Myocyte (in vitro differentiated cells): ENCODE measurements at regions not wholly inside any gene's neighbourhood (a gene's known extent, or its start where the extent isn't known, plus 50 kb on each side); places are given as distances from the start of the nearest gene placed in this dataset.

ENCODE experiments used
- DNase-seq: peaks from one replicate; pipeline ENCODE4 v3.0.0-alpha.2; 2012; ENCODE audit warnings: low read depth

DNA sequence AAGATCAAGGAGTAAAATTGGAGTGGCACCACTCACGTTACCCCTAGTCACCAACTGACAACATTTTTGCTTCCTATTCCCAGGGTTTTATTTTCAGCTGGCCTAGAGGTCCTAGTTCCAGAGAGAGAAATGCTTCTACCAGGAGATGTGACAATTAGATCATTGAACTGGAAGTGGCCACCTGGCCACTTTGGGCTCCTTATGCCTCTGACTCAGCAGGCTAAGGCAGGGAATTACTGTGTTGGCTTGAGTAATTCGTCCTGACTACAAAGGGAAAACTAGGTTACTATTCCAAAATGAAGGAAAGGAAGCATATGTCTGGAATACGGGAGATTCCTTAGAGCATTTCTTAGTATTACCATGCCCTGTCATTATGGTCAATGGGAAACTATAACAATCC is 831.6 kb upstream of the NDST4 start:
- DNase-seq: no peak

DNA sequence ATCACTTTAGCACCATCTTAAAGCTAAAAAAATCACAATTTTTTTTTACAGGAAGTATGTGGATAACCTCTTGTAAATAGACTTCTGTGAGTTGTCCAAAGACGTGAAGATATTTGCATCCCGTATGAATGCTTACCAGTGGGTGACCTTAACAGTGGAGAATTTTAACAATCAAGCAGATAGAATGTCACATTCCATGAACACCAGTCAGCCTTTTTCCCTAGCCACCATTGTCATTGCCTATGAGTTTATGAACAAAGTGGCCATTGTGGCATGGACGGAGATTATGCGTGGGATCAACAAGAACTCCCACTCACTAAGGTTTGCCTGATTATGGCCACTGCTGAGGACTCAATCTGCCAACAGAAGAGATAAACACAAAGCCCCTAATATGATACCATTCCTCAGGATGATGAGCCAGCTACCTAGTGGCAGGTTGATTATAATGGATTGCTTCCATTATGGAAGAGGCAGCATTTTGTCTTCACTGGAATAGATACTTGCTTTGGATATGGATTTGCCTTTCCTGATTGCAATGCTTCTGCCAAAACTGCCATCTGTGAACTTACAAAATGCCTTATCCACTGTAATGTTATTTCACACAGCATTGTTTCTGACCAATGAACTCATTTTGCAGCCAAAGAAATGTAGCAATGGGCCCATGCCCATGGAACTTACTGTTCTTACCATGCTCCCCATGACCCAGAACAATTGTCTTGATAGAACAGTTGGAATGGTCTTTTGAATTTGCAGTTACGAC is 830.9 kb upstream of the NDST4 start:
- DNase-seq: no peak

DNA sequence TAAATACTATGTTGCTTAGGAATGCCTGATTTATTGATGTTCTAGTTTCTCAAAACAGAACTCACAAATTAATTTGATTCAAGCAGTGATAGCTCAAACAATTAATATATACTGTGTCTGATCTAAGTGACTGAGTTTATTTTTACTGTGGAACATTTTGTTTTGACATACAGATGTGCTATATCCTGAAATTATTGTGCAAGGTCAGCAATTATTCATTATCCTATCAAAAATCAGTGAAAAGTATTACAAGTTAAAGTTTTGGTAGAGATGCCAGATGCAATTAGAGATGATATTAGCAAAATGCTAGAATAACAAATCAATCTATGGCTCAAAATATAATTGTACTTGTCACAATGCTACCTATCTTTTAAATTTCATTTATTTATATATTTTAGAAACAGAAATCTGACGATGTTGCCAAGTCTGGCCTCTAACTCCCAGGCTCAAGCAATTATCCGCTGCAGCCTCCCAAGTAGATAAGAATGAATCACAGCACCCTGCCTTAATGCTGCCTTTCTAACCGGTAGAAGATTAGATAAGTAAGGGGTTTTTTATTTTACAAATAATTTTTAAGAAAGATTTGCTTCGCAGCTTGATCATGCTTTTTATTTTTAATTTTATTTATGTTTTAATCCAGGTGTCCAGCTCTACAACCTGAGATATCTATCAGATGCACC is 825.5 kb upstream of the NDST4 start:
- DNase-seq: no peak

DNA sequence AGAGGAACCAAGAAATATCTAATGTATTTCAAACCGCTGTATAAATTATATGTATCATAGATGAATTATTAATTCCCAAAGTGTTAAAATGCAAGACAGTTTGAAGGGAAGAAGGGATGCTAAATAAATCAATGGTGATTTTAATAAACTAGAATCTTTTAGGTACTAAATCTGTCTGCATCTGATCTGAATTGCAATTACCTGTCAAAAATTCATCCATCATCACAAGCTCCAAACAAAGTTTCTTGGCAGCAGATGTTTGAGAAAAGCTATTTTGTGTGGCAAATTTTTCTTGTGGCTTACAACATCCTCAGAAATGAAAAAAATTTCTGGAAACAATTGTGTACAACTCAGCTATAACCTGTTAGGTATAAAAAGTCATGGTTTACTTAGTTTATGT is 816.0 kb upstream of the NDST4 start:
- DNase-seq: no peak

DNA sequence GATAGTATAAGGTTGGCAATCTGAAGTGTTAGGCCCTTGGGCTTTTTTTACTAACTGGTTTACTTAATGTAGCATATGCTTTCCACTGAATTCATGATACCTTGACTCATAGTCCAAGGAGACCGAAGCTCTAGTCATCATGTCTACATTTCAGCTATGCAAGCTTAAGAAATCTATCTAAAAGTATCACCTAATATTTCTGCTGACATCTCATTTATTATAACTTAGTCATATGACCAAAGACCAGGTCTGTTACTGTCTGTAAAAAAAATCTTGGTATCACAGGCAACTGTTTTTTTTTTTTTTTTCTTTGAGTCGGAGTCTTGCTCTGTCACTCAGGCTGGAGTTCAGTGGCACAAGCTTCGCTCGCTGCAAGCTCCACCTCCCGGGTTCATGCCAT is 814.0 kb upstream of the NDST4 start:
- no peak for DNase-seq

DNA sequence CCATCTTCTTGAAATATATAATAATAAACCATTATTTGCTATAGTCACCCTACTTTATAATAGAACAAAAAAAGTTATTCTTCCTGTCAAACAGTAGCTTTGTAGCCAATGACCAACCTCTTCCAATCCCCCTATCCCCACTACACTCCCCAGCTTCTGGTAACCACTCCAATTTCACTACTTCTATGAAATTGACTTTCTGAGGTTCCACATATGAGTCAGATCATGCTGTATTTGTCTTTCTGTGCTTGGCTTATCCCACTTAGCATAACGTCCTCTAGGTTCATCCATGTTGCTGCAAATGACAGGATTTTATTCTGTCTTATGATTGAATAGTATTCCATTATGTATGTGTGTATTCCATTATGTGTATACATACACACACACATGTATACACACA is 809.7 kb upstream of the NDST4 start:
- no peak for DNase-seq

DNA sequence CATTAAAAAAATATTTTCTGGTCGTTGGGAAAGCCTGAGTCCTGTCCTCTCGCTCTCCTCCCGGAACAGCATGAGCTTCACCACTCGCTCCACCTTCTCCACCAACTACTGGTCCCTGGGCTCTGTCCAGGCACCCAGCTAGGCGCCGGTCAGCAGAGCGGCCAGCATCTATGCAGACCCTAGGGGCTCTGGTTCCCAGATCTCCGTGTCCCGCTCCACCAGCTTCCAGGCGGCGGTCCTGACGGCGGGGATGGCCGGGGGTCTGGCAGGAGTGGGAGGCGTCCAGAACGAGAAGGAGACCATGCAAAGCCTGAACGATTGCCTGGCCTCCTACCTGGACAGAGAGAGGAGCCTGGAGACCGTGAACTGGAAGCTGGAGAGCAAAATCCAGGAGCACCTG is 807.2 kb upstream of the NDST4 start:
- no peak for DNase-seq

DNA sequence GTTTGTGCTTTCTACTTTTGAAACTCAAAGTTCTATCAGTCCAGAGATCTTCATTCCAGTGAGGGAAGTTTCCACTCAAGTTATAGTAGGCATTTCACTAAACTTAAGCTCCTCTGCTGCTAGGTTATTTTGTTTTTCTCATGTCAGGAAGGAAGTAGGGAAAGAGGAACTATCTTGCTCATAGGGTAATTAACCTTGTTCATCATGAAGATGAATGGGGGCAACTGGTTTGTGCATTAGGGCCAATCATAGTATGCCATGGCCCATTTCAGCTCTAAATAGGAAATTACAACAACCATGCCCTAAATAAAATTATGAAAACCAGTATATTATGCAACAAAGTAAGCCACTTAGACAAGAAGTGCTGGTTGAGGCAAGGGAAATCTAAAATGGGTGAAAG is 804.7 kb upstream of the NDST4 start:
- no peak for DNase-seq

DNA sequence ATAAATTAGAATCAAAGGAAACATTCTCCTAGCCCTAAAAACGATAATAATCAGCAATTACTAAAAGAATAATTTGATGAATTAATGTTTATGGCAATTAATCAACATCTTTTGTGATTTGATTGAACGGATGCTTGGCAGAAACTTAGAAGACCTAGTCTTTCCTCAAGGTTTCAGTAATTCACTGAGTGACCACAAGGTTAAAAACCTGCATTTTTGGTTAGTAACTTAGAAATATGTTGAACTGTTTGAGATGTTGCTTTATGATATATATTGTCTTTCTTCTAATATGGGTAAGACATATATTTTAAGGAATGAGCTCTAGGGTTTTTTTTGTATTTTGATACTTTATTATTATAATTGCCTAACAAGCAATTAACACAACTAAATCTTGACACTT is 793.0 kb upstream of the NDST4 start:
- DNase-seq: no peak

DNA sequence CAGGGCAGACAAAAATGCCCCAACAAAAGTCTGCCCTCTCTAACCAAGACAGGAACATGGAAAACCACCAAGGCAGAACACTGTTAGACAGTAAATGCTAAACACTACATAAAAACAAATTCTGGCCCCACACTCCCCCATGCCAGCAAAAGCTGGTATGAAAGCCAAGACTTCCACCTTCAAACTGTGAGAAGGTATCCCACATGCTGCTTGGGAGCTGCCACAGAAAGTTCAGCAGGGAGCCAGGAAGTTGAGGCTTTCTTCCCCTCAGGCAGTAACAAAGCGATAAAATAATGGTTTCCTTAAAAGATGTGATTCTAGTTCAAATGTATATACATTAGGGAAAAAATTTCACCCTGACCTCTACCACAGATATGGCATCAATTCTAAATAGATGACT is 770.4 kb upstream of the NDST4 start:
- DNase-seq: no peak

DNA sequence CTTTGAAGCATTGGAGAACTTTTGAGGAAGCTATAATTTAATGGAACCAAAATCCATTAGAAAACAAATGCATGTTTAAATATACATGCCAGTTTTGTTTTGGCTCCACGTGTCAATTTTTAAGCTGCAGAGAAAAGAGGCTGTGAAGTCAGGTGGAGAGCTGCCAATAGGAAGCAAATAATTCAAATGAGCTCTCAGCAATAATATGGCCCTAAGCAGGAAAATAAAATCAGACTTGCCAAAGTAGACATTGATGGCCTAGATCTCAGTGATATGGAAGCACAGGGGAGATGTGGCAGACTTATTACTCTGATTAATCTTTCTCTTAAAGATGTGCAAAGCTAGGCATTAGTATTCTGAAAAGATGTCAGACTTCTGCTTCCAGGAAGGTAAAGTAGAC is 769.8 kb upstream of the NDST4 start:
- no peak for DNase-seq

DNA sequence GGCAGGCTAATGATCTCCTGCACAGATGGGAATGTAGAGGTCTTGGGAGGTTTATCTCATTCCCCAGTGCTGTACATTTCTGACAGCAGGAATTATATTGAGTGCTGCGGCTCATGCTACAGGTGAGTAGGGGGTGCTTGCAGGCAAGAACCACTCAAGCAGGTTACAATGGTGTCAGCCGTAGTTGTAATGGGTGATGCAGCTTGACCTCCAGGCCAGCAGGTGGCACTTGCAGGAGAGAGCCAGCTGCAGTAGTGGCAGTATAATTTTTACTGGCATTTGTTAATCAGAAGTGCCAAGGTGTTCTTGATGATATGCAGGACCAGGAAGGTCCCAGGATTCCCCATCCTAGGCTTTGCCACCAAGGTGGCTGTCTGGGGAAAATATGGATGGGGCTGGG is 759.6 kb upstream of the NDST4 start:
- no peak for DNase-seq

DNA sequence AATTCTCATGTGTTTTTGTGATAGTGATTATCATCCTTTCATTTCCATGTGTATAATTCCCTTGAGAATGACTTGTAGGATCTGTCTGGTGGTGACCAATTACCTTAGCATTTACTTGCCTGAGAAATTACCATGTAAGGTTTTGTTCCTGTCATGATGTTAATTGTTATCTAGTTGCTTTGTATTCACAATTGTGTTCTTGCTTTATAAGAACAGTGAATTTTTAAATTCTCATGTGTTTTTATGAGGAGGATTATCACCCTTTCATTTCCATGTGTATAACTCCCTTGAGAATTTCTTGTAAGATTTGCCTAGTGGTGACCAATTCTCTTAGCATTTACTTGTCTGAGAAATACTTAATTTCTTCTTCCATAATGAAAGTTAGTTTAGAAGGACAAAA is 758.2 kb upstream of the NDST4 start:
- DNase-seq: no peak

DNA sequence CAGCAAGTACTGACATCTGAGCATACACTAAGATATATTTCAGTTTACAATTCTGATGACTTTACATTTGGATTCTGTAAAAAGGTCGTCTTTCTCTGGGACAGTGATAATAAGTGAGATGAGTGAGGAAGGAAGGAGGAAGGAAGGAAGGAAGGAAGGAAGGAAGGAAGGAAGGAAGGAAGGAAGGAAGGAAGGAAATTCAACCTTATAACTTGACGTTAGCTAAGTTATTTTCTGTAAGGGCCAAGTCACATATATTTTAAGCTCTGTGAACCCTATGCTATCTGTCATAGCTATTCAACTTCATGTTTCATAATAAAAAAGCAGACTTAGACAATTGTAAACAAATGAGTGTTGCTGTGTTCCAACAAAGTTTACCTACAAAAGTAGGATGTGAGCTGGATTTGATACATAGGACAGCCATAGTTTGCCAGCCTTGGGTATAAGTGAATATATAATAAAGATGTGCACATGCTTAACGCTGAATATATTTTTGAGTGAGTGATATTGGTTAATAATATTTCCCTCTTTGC is 753.0 kb upstream of the NDST4 start:
- DNase-seq: no peak

DNA sequence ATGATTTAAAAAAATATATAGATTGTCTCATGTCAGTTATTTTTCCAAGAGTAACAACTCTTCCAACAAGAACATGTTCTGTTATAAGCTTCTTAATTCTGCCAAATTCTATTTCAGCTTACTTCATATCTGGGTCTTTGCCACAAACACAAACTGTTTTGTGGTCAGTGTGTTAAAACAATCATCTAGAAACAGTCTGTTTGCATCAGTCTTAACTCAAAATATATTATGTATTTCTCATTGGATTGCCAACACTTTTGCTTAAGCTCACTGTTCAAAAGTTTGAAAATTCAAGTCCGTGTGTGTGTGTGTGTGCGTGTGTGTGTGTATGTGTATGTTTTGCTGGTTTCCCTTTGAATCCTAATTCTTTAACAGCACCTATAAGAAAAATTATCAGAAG is 752.3 kb upstream of the NDST4 start:
- DNase-seq: no peak

DNA sequence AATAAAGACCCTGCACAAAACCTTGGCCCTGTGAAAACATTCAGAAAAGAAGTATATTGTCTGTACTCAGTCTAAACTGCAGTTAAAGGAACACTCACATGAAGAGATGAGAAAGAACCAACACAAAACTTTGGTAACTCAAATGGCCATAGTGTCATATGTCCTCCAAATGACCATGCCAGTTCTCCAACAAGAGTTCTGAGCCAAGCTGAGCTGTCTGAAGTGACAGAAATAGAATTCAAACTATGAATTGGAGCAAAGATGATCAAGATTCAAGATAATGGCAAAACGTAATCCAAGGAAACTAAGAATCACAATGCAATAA is 739.3 kb upstream of the NDST4 start:
- no peak for DNase-seq

DNA sequence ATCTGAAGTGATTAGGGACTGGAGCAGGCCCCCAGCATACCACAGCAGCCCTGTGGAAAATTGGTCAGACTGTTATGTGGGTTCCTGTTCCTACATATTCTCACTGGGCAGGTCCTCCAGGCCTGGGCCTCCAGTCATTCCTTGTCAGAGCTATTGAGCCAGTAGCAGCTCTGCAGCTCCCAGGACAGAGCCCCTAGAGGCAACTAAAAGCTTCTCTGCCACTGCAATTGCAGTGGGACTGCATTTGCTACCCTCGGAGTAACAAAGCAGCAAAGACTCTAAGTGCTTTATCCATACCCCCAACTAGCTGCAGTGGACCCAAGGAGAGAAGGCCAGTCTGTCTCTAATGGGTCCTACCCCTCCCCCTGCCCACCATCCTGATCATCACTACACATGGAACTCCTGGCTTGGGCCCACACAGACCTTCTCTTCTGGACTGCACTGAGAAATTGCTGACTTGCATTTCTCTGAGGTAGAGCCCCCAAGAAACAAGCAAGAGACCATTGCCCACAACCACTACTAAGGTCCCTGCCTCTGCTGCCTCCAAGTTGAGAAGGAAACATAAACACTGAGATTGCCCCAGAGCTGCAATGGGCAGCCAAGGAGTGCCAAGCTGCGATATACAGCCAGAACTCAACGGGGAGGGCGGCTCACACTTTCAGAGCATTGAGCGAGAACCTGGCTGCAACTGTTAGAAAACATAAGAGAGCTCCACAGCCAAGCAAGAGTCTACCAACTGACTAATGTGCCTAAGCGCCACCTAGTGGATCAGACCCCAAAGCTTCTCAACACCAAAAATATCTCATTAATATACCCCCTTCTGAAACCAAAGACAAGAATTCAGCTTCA is 738.7 kb upstream of the NDST4 start:
- peak; percentile 15 for DNase-seq

DNA sequence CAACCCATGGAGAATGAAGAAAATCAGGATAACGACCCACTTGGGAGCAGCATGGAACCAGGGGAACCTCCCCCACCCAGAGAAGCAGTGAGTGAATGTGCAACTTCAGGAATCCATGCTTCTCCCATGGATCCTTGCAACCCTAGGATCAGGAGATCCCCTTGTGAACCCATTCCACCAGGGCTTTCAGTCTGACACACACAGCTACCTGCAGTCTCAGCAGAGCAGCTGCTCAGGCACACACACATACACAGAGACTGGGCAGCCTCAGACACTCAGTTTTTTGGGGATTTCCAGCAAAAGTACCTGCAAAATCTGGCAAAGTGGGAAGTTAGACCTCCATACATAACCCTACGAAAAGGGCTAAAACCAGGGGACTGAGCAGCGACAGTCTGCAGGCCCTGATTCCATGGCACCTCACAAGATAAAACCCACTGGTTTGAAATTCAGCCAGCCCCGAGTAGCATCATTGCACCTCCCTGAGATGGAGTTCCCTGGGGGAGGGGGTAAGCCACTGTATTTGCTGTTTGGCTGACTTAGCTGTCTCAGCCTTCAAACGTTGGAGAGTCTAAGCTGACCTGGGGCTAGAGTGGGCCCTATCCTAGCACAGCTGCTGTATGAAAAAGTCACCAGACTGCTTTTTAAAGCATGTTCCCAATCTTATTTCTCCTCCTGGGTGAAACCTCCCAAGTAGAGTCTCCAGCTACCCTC is 737.5 kb upstream of the NDST4 start:
- DNase-seq: no peak

DNA sequence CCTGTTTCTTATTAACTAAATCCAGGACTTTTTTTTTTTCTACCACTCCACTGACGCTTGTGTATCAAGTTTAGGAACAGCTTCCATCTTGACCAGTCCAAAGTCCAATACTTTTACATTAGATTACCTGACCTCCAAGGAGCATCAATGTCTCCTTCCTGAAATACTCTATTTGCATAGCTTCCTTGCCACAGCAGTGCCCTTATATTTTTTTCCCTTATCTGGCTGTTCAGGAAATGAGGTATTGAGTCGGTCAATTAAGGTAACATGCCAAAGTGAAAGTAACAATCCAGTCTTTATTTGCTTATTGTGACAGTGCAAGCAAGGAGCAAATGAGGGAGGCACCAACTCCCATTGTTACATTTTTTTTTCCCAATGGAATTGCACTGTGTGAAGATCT is 730.8 kb upstream of the NDST4 start:
- no peak for DNase-seq

DNA sequence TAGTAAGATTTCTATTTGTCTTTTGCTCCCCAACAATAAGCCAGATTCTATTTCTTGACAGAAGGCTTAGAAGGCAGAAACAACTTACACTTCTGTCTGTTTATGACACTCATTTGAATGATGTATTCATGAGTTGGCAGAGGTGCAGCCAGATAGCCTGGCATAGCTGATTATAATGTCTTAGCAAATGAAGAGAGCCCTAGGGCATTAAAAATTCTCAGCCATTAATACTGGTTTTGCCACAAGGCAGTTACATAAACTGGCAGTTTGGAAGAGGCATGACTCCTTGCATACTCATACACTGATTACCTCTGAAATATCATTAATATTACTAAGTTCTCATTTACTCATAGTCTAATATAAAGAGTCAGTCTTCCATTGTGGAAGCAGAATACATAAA is 728.5 kb upstream of the NDST4 start:
- no peak for DNase-seq

DNA sequence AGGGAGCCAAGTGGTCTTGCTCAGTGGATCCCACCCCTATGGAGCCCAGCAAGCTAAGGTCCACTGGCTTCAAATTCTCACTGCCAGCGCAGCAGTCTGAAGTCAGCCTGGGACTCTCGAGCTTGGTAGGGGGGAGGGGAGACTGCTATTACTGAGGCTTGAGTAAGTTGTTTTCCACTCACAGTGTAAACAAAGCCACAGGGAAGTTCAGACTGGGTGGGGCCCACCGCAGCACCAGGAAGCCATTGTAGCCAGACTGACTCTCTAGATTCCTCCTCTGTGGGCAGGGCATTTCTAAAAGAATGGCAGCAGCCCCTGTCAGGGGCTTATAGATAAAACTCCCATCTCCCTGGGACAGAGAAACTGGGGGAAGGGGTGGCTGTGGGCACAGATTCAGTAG is 721.0 kb upstream of the NDST4 start:
- no peak for DNase-seq

DNA sequence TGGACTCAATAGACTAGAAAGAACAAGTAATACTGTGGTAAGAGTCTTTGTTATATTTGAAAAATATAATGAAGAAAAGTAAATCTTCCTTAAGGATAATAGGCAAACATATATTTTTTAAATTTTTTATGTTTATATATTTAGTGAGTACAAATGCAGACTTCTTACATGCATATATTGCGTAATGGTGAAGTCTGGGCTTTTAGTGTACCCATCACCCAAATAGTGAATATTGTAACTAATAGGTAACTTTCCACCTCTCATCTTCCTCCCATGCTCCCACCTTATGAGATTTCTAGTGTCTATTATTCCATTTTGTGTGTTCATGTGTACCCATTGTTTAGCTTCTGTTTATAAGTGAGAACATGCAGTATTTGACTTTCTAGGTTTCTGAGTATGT is 711.2 kb upstream of the NDST4 start:
- no peak for DNase-seq
